ENCODE measurements at regions not wholly inside any gene's neighbourhood (a gene's known extent, or its start where the extent isn't known, plus 50 kb on each side); places are given as distances from the start of the nearest gene placed in this dataset.
"Not testable (repeated sequence)": the region's sequence is repeated elsewhere in the genome, so short reads cannot be mapped to it uniquely, and the experiment has no call there.

- TF ChIP-seq, protein P1, sequence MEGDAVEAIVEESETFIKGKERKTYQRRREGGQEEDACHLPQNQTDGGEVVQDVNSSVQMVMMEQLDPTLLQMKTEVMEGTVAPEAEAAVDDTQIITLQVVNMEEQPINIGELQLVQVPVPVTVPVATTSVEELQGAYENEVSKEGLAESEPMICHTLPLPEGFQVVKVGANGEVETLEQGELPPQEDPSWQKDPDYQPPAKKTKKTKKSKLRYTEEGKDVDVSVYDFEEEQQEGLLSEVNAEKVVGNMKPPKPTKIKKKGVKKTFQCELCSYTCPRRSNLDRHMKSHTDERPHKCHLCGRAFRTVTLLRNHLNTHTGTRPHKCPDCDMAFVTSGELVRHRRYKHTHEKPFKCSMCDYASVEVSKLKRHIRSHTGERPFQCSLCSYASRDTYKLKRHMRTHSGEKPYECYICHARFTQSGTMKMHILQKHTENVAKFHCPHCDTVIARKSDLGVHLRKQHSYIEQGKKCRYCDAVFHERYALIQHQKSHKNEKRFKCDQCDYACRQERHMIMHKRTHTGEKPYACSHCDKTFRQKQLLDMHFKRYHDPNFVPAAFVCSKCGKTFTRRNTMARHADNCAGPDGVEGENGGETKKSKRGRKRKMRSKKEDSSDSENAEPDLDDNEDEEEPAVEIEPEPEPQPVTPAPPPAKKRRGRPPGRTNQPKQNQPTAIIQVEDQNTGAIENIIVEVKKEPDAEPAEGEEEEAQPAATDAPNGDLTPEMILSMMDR (IDR thresholded peaks at IDR 0.05; ENCODE audit: low read depth, low read length, missing control alignments): no peak
- no peak overlapping the region for H3K4me3 ChIP-seq (ENCODE audit: low read depth, low read length)
- in situ Hi-C loops (cut with HindIII; ENCODE audit: low sequenced_read_pairs): no loop called here
- DNase-seq (ENCODE audit: low read depth): no peak
Observed at GRCh38 chr20:53867741-53868351, 202.5 kb downstream of the BCAS1 start.

DNA sequence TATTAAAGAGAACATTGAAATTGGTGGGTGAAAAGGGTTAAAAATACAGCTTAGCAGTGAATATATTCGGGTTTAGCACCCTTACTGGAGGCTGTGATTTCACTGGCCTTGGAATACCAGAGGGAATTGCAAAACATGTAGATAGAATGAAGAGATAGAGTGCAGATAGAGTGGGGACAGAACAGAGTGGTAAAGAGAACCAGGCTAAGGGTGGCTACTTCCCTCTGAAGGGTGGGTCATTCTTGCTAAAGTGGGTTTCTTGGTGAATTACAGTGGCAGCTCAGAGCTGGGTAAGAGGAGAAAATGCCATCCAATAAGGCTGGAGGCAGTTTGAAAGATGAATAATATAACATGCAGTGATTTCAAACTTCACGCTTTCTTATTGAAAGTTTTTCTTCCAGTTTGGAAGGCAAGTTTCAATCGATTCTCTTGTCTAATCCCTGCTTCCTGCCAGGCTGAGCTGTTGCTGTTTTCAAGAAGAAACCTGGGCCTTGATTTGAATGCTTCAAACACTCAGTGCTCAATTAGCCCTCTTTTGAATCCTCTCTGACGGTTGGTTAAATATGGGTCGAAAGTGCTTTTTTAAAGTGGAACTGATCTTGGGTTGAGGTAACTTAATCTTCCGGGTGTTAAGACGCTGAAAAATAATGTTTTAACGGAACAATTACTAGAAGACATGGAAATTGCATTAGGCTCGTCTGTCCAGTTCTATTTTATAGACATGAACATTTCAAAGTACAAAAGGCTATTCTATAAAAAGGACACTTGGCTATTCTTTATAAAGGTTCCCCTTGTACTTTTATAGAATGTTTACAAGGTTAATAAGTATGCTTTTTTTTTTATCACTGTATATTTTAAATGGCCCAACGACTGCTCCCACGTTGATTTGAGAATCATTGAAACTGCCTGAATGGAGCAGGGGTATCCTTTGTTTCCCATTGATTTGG lies 203.3 kb downstream of the BCAS1 start:
- TF ChIP-seq, protein P1 (IDR thresholded peaks at IDR 0.05; ENCODE audit: low read depth, low read length, missing control alignments): no peak
- in situ Hi-C loops (cut with HindIII; ENCODE audit: low sequenced_read_pairs): no loop called here
- no peak for DNase-seq (ENCODE audit: low read depth)
- H3K4me3 ChIP-seq (ENCODE audit: low read depth, low read length): no peak overlapping the region

DNA sequence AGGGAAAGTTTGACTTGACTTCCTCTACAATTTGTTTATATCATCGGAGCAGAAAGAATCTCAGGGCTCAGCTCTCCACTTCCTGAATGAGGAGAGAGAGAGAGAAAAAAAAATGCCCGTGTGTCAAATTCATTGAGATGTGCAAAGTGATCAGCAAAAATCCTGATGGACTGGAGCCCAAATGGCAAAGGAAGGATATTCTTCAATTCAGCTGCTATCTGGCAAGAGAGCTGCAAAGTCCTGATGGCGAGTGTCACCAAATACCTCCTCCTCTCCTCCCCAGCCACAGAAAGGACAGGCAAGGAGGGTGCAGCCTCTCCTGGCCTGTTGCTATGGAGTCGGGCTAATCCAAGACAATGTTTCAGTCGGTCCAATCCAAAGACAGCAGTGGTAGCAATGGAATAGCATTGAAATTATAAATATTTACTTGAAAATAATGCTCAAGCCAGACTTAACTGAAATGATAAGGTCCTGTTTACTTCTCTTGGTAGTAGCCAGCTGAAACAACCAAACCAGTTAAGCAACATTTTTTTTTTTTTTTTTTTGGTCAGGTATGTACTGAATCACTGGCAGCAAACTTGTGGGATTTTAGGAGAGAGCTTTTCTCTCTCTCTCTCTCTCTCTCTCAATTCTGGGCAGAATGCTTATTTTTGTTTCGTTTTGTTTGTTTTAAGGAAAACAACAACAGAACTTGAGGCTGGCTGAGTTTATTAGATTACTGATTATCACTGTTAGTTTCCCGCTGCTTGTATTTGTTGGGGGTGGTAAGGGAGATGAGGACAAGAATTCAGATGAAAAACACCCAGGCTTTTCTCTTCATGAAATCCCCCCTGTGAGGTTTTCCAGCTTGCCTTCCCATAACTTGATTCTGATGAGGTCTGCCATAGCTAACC lies 204.2 kb downstream of the BCAS1 start:
- TF ChIP-seq, protein P1 (IDR thresholded peaks at IDR 0.05; ENCODE audit: low read depth, low read length, missing control alignments): no peak
- no peak for DNase-seq (ENCODE audit: low read depth)
- in situ Hi-C loops (cut with HindIII; ENCODE audit: low sequenced_read_pairs): no loop called here
- no peak overlapping the region for H3K4me3 ChIP-seq (ENCODE audit: low read depth, low read length)

GRCh38 chr20:53864765-53865683 lies 205.4 kb downstream of the BCAS1 start:
- in situ Hi-C loops (cut with HindIII; ENCODE audit: low sequenced_read_pairs); DNase-seq (ENCODE audit: low read depth); H3K4me3 ChIP-seq (ENCODE audit: low read depth, low read length): not testable (repeated sequence)

DNA sequence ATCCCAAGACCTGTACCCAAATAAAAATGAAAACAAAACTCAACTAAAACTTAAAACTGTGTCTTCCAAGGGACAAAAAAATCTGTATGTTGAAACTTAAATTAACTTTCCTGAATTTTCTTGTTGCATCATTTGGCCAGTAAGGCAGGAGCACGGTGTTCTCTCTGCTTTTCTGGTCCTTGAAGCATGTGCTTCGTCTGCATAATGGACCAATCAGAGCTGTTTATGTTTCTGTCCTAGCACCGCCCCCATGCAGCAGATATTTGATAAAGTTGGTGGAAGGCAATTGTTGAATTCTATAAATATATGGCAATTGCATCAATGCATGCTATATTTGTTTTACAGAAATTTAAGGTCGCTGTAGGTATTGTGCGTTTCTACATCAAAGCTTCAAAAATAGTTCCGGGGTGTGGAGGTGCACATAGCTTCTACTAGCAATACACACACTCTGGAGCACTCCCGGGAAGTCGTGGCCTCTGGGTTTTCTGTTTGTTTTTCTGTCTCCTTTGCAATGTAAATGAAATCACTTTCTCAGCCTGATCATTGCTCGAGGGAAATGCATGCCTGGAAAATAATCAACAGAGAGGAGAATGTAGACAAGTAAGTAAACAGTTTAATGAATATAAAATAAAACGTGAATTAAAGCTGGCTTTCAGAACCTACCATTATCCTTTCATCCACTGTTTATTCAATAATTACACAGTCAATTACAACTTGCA lies 206.3 kb downstream of the BCAS1 start:
- in situ Hi-C loops (cut with HindIII; ENCODE audit: low sequenced_read_pairs); H3K4me3 ChIP-seq (ENCODE audit: low read depth, low read length); DNase-seq (ENCODE audit: low read depth): not testable (repeated sequence)

DNA sequence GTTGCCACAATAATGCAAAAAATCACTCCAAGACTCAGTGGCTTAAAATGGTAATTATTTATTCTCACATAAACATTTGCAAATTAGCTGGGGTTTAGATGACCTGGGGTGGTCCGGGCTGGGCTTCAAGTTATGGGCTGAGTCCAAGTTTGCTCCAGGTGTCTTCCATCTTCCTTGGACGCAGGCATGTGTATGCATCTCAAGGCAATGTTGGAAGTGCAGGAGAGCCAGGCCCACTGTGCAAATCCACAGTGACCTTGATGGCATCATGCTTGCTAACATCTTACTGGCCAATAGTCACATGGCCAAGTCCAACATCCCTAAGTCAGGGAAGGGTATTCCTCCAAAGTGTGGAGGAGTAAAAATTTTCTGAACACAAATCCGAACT lies 206.9 kb downstream of the BCAS1 start:
- DNase-seq (ENCODE audit: low read depth); in situ Hi-C loops (cut with HindIII; ENCODE audit: low sequenced_read_pairs); H3K4me3 ChIP-seq (ENCODE audit: low read depth, low read length): not testable (repeated sequence)

- in situ Hi-C loops (cut with HindIII; ENCODE audit: low sequenced_read_pairs); DNase-seq (ENCODE audit: low read depth); H3K4me3 ChIP-seq (ENCODE audit: low read depth, low read length): not testable (repeated sequence)
Observed at GRCh38 chr20:53863039-53863438, 207.4 kb downstream of the BCAS1 start.

DNA sequence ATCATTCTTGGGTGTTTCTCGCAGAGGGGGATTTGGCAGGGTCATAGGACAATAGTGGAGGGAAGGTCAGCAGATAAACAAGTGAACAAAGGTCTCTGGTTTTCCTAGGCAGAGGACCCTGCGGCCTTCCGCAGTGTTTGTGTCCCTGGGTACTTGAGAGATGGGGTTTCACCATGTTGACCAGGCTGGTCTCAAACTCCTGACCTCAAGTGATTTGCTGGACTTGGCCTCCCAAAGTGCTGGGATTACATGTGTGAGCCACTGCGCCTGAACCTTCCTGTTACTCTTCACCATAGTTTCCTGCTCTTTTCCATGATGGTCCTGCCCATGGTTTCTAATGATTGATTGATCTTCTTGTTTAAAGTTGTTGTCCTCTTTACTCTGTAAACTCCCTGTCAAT lies 207.9 kb downstream of the BCAS1 start:
- in situ Hi-C loops (cut with HindIII; ENCODE audit: low sequenced_read_pairs); DNase-seq (ENCODE audit: low read depth); H3K4me3 ChIP-seq (ENCODE audit: low read depth, low read length): not testable (repeated sequence)

GRCh38 chr20:53862136-53862397 lies 208.3 kb downstream of the BCAS1 start:
- H3K4me3 ChIP-seq (ENCODE audit: low read depth, low read length); DNase-seq (ENCODE audit: low read depth); in situ Hi-C loops (cut with HindIII; ENCODE audit: low sequenced_read_pairs): not testable (repeated sequence)

Data from astrocyte of the cerebellum (primary cell).